IMR-90 (cell line): ENCODE measurements at regions not wholly inside any gene's neighbourhood (a gene's known extent, or its start where the extent isn't known, plus 50 kb on each side); places are given as distances from the start of the nearest gene placed in this dataset.

ENCODE experiments used
- ATAC-seq: fragments of 200-7000 bp; cut with Tn5 transposase; 2 replicates; pipeline ENCODE4 v1.9.1; 2020; ENCODE audit warnings: low read depth, mild to moderate bottlenecking, moderate library complexity
- BruUV-seq: library from RNA; stranded (reverse); fragments of 400-500 nt; replicated peaks from 2 replicates; lab custom pipeline; 2021; lab: Mats Ljungman, UMichigan
- CTCF ChIA-PET: fragments of 300-600 bp; formaldehyde crosslinking; extraction: SDS; loops from one replicate; lab custom pipeline; 2021; ENCODE audit warnings: antibody characterized with exemption; lab: Yijun Ruan, JAX
- POLR2A ChIA-PET: fragments of 300-600 bp; sonication (Branson Sonifier 250); formaldehyde crosslinking; loops from one replicate; lab custom pipeline; 2022; ENCODE audit warnings: antibody characterized with exemption; ENCODE audit not compliant: unreplicated experiment; lab: Charles Lee
- DNase-seq: peaks from one replicate; pipeline ENCODE4 v3.0.0; 2013
- H2AFZ ChIP-seq: replicated peaks from 2 replicates; pipeline ENCODE3; 2013; ENCODE audit warnings: low read length, mild to moderate bottlenecking; ENCODE audit not compliant: poor library complexity
- H2AK5ac ChIP-seq: 2 replicates; pipeline ENCODE4 v1.6.1; 2013; ENCODE audit warnings: low read depth, low read length, inconsistent platforms
- H2AK9ac ChIP-seq: replicated peaks from 2 replicates; pipeline ENCODE3; 2013; ENCODE audit warnings: mild to moderate bottlenecking, low read depth, low read length, moderate library complexity; ENCODE audit not compliant: poor library complexity
- H2BK120ac ChIP-seq: 2 replicates; pipeline ENCODE4 v1.6.1; 2013; ENCODE audit warnings: low read depth, low read length, inconsistent platforms
- H2BK15ac ChIP-seq: 3 replicates; pipeline ENCODE4 v1.6.1; 2013; ENCODE audit warnings: low read depth, low read length, inconsistent platforms
- H2BK20ac ChIP-seq: 2 replicates; pipeline ENCODE4 v1.6.1; 2013; ENCODE audit warnings: low read depth, mild to moderate bottlenecking, inconsistent platforms, low read length, moderate library complexity
- H2BK5ac ChIP-seq: 2 replicates; pipeline ENCODE4 v1.6.1; 2013; ENCODE audit warnings: mild to moderate bottlenecking, low read depth, low read length, inconsistent platforms; ENCODE audit not compliant: poor library complexity, severe bottlenecking
- H3K14ac ChIP-seq: replicated peaks from 2 replicates; pipeline ENCODE4 v1.6.1; 2013; ENCODE audit warnings: low read depth, low read length, inconsistent platforms
- H3K18ac ChIP-seq: 2 replicates; pipeline ENCODE4 v1.6.1; 2013; ENCODE audit warnings: low read depth, low read length, control low read depth
- H3K23ac ChIP-seq: 2 replicates; pipeline ENCODE4 v1.6.1; 2013; ENCODE audit warnings: low read depth, low read length, inconsistent platforms
- H3K27ac ChIP-seq: 2 replicates; pipeline ENCODE4 v1.5.1; 2013; ENCODE audit warnings: mild to moderate bottlenecking, control low read depth, low read length; ENCODE audit not compliant: insufficient read depth
- H3K27me3 ChIP-seq: 2 replicates; pipeline ENCODE4 v1.6.1; 2013; ENCODE audit warnings: low read length; ENCODE audit not compliant: control insufficient read depth, insufficient read depth
- H3K36me3 ChIP-seq: 2 replicates; pipeline ENCODE4 v1.6.1; 2013; ENCODE audit warnings: low read length, mixed read lengths; ENCODE audit not compliant: control insufficient read depth, insufficient read depth
- H3K4ac ChIP-seq: 2 replicates; pipeline ENCODE4 v1.6.1; 2013; ENCODE audit warnings: low read depth, low read length, inconsistent platforms
- H3K4me1 ChIP-seq: 2 replicates; pipeline ENCODE4 v1.6.1; 2013; ENCODE audit warnings: low read length, mixed read lengths; ENCODE audit not compliant: control insufficient read depth, insufficient read depth
- H3K4me2 ChIP-seq: 2 replicates; pipeline ENCODE4 v1.6.1; 2013; ENCODE audit warnings: low read depth, mild to moderate bottlenecking, control low read depth, low read length, moderate library complexity
- H3K4me3 ChIP-seq: 2 replicates; pipeline ENCODE4 v1.5.1; 2013; ENCODE audit warnings: low read depth, mild to moderate bottlenecking, control low read depth, low read length, moderate library complexity; ENCODE audit not compliant: insufficient read depth
- H3K56ac ChIP-seq: 2 replicates; pipeline ENCODE4 v1.6.1; 2013; ENCODE audit warnings: low read length, inconsistent platforms; ENCODE audit not compliant: insufficient read depth; ENCODE audit errors: extremely low read depth
- H3K79me1 ChIP-seq, 2 experiments: 2 replicates each; pipeline ENCODE4 v1.6.1; 2013; ENCODE audit warnings: low read length in 2 of 2, inconsistent platforms in 1 of 2, low read depth in 1 of 2
- H3K9ac ChIP-seq: 2 replicates; pipeline ENCODE4 v1.6.1; 2013; ENCODE audit warnings: low read depth, low read length, control low read depth
- H3K9me1 ChIP-seq: 2 replicates; pipeline ENCODE4 v1.6.1; 2013; ENCODE audit warnings: low read length, inconsistent platforms; ENCODE audit not compliant: insufficient read depth
- H3K9me3 ChIP-seq: 2 replicates; pipeline ENCODE4 v1.6.1; 2013; ENCODE audit warnings: low read length; ENCODE audit not compliant: control insufficient read depth, insufficient read depth
- H4K20me1 ChIP-seq: 2 replicates; pipeline ENCODE4 v1.6.1; 2013; ENCODE audit warnings: low read length, inconsistent platforms; ENCODE audit not compliant: insufficient read depth
- H4K5ac ChIP-seq: 2 replicates; pipeline ENCODE4 v1.6.1; 2013; ENCODE audit warnings: mild to moderate bottlenecking, low read depth, low read length, control low read depth
- H4K8ac ChIP-seq, 2 experiments: 2 replicates each; pipeline ENCODE4 v1.6.1; 2013; ENCODE audit warnings: low read depth in 2 of 2, low read length in 2 of 2, control low read depth in 1 of 2, inconsistent platforms in 1 of 2
- H4K91ac ChIP-seq: 2 replicates; pipeline ENCODE4 v1.6.1; 2013; ENCODE audit warnings: low read depth, low read length, inconsistent platforms; ENCODE audit not compliant: insufficient read depth
- BHLHE40 ChIP-seq: fragments of 150-350 bp; IDR thresholded peaks from 2 replicates; pipeline ENCODE4 v1.6.1; 2016; ENCODE audit warnings: mild to moderate bottlenecking, low read depth, low read length
- CEBPB ChIP-seq: IDR thresholded peaks from 2 replicates; pipeline ENCODE4 v1.6.1; 2012; ENCODE audit warnings: low read depth, low read length, improper control_type of control experiment
- CHD1 ChIP-seq: IDR thresholded peaks from 2 replicates; pipeline ENCODE4 v1.6.1; 2012; ENCODE audit warnings: low read depth, low read length, improper control_type of control experiment
- CTCF ChIP-seq: conservative IDR thresholded peaks from 2 replicates; pipeline ENCODE4 v1.5.1; 2012; ENCODE audit warnings: mild to moderate bottlenecking, low read depth, low read length, improper control_type of control experiment
- ELK1 ChIP-seq: fragments of 150-350 bp; IDR thresholded peaks from 2 replicates; pipeline ENCODE4 v1.6.1; 2016; ENCODE audit warnings: low read depth, mild to moderate bottlenecking, low read length, moderate library complexity, borderline replicate concordance
- FOS ChIP-seq: fragments of 150-350 bp; IDR thresholded peaks from 2 replicates; pipeline ENCODE4 v1.6.1; 2016; ENCODE audit warnings: low read depth, low read length
- MAFK ChIP-seq: IDR thresholded peaks from 2 replicates; pipeline ENCODE4 v1.6.1; 2012; ENCODE audit warnings: low read depth, low read length, improper control_type of control experiment
- MAZ ChIP-seq: IDR thresholded peaks from 2 replicates; pipeline ENCODE4 v1.6.1; 2012; ENCODE audit warnings: low read depth, mild to moderate bottlenecking, low read length, improper control_type of control experiment, moderate library complexity, borderline replicate concordance
- MXI1 ChIP-seq: IDR thresholded peaks from 2 replicates; pipeline ENCODE4 v1.6.1; 2012; ENCODE audit warnings: low read depth, mild to moderate bottlenecking, low read length, moderate library complexity, borderline replicate concordance
- NFE2L2 ChIP-seq: fragments of 150-350 bp; IDR thresholded peaks from 2 replicates; pipeline ENCODE4 v1.6.1; 2016; ENCODE audit warnings: low read depth, mild to moderate bottlenecking, low read length
- POLR2A ChIP-seq: IDR thresholded peaks from 2 replicates; pipeline ENCODE4 v1.6.1; 2012; ENCODE audit warnings: mild to moderate bottlenecking, low read depth, low read length
- RAD21 ChIP-seq: IDR thresholded peaks from 2 replicates; pipeline ENCODE4 v1.6.1; 2012; ENCODE audit warnings: low read length, improper control_type of control experiment
- RCOR1 ChIP-seq: IDR thresholded peaks from 2 replicates; pipeline ENCODE4 v1.6.1; 2012; ENCODE audit warnings: mild to moderate bottlenecking, low read length, improper control_type of control experiment; ENCODE audit not compliant: insufficient replicate concordance
- RFX5 ChIP-seq: IDR thresholded peaks from 2 replicates; pipeline ENCODE4 v1.8.0; 2012; ENCODE audit warnings: low read depth, mild to moderate bottlenecking, low read length, moderate library complexity
- SMC3 ChIP-seq: fragments of 150-350 bp; IDR thresholded peaks from 2 replicates; pipeline ENCODE4 v1.6.1; 2016; ENCODE audit warnings: low read depth, mild to moderate bottlenecking, antibody characterized with exemption, low read length, moderate library complexity
- USF2 ChIP-seq: fragments of 150-350 bp; IDR thresholded peaks from 2 replicates; pipeline ENCODE4 v1.6.1; 2017; ENCODE audit warnings: mild to moderate bottlenecking, antibody characterized with exemption, low read length, low read depth
- WGBS, 2 experiments: methylation state at CpG; one replicate each; pipeline versions ENCODE4 v1.1.5 to v1.1.7; 2013; ENCODE audit warnings: missing lambda C conversion rate in 2 of 2; ENCODE audit not compliant: insufficient read length in 1 of 2; ENCODE audit errors: extremely low coverage in 2 of 2; 5-methylcytosine and 5-hydroxymethylcytosine counted together
- dilution Hi-C: fragments of 300-500 bp; cut with HindIII; formaldehyde crosslinking; loops from one replicate; pipeline ENCODE4 v1.14.3; 2018; ENCODE audit warnings: low sequenced_read_pairs; ENCODE audit not compliant: unreplicated experiment
- in situ Hi-C: fragments of 300-500 bp; cut with MboI; formaldehyde crosslinking; loops from 3 replicates; pipeline ENCODE4 v1.14.3; 2019; ENCODE audit warnings: low sequenced_read_pairs, inconsistent platforms, mixed read lengths
- intact Hi-C: fragments of 100-400 bp; cut with micrococcal nuclease; formaldehyde crosslinking; loops from 2 replicates; pipeline ENCODE4 v1.10.0; 2022

GRCh38 chr1:47523835-47524215 lies 86.0 kb downstream of the FOXD2 start:
- H3K56ac ChIP-seq: no peak overlapping the region
- in situ Hi-C loops: no loop called here
- no peak overlapping the region for H2AK9ac ChIP-seq
- no peak for TF ChIP-seq FOS
- TF ChIP-seq MAFK: no peak
- no peak for TF ChIP-seq CHD1
- no peak for TF ChIP-seq ELK1
- TF ChIP-seq MAZ: no peak
- no peak for TF ChIP-seq NFE2L2
- TF ChIP-seq USF2: no peak
- TF ChIP-seq MXI1: no peak
- no peak for TF ChIP-seq RCOR1
- TF ChIP-seq RAD21: no peak
- no peak for TF ChIP-seq CEBPB
- no peak for TF ChIP-seq RFX5
- TF ChIP-seq POLR2A: no peak
- no peak for TF ChIP-seq CTCF
- TF ChIP-seq BHLHE40: no peak
- no peak for TF ChIP-seq SMC3
- H3K9me3 ChIP-seq: no peaks in the 10 kb centered on the region
- no peak overlapping the region for H4K5ac ChIP-seq
- H3K27me3 ChIP-seq: peaks cover 2% of the 10 kb centered on the region; the same call in 1 of the 2 replicates
- H3K27ac ChIP-seq: no peak overlapping the region
- H2BK20ac ChIP-seq: no peak overlapping the region
- H2AFZ ChIP-seq: no peak overlapping the region
- H3K9ac ChIP-seq: no peak overlapping the region
- H4K8ac ChIP-seq: no peak overlapping the region
- no peaks in the 10 kb centered on the region for H4K20me1 ChIP-seq
- no peak overlapping the region for H3K18ac ChIP-seq
- no peaks in the 10 kb centered on the region for H3K79me1 ChIP-seq
- ATAC-seq (no peak), DNase-seq (no peak)
- POLR2A ChIA-PET: no interaction called here
- H2AK5ac ChIP-seq: no peak overlapping the region
- H3K14ac ChIP-seq: no peak overlapping the region
- CTCF ChIA-PET: no interaction called here
- H3K4ac ChIP-seq: no peak overlapping the region
- H3K4me1 ChIP-seq: no peaks in the 10 kb centered on the region
- dilution Hi-C loops: no loop called here
- no TSS peak for BruUV-seq
- H3K9me1 ChIP-seq: no peaks in the 10 kb centered on the region
- H4K91ac ChIP-seq: no peak overlapping the region
- no peak overlapping the region for H3K4me2 ChIP-seq
- H3K23ac ChIP-seq: no peak overlapping the region
- H2BK5ac ChIP-seq: no peak overlapping the region
- H3K36me3 ChIP-seq: no peaks in the 10 kb centered on the region
- intact Hi-C loops: no loop called here
- H2BK15ac ChIP-seq: no peak overlapping the region
- no peak overlapping the region for H3K4me3 ChIP-seq
- 0% methylated on average over 1 of the region's 4 CpGs; no CpG with 5 or more reads in 1 of the 2 experiments for WGBS, 2 experiments
- H2BK120ac ChIP-seq: no peak overlapping the region
